HCT116 (cell line): ENCODE measurements at regions not wholly inside any gene's neighbourhood (a gene's known extent, or its start where the extent isn't known, plus 50 kb on each side); places are given as distances from the start of the nearest gene placed in this dataset.

Experiments
- ATAC-seq: fragments of 200-7000 bp; cut with Tn5 transposase; 2 replicates; pipeline ENCODE4 v1.9.1; 2020; ENCODE audit warnings: mild to moderate bottlenecking, moderate library complexity
- BruUV-seq: library from RNA; stranded (reverse); fragments of 400-500 nt; replicated peaks from 2 replicates; lab custom pipeline; 2021; lab: Mats Ljungman, UMichigan
- CTCF ChIA-PET: fragments of 300-600 bp; sonication (Branson Sonifier 250); formaldehyde crosslinking; loops from one replicate; lab custom pipeline; 2021; ENCODE audit warnings: antibody characterized with exemption; lab: Charles Lee
- POLR2A ChIA-PET: fragments of 300-600, 350-600 bp; sonication (Branson Sonifier 250); formaldehyde crosslinking; loops from one replicate; lab custom pipeline; 2021; ENCODE audit warnings: antibody characterized with exemption; lab: Charles Lee
- RAD21 ChIA-PET, 2 experiments: fragments of 300-600 bp; sonication (Branson Sonifier 250); formaldehyde crosslinking; loops; one replicate each; lab custom pipeline; 2023; ENCODE audit warnings: low total read pairs in 2 of 2; ENCODE audit not compliant: uncharacterized antibody in 2 of 2, unreplicated experiment in 2 of 2, low non-redundant PET in 1 of 2; lab: Charles Lee
- DNase-seq: peaks from one replicate; pipeline ENCODE4 v3.0.0-alpha.2; 2010; ENCODE audit warnings: low read depth, low spot score
- H2AFZ ChIP-seq: fragments of 200-600 bp; shearing (Covaris generic), sonication (generic); 2 replicates; pipeline ENCODE4 v1.6.1; 2017; ENCODE audit warnings: low read depth, mixed run types, mixed read lengths, antibody characterized with exemption, low read length; ENCODE audit not compliant: poor library complexity, severe bottlenecking
- H3K27ac ChIP-seq: 2 replicates; pipeline ENCODE4 v1.5.1; 2012; ENCODE audit warnings: low read depth, low read length
- H3K27me3 ChIP-seq: fragments of 200-600 bp; sonication (generic); 2 replicates; pipeline ENCODE4 v1.6.1; 2016; ENCODE audit warnings: mixed run types, low read length, mixed read lengths; ENCODE audit not compliant: insufficient read depth
- H3K36me3 ChIP-seq, 2 experiments: fragments of 200-500 bp in 1 of 2; fragments of 200-600 bp in 1 of 2; sonication (Bioruptor generic) in 1 of 2; sonication (generic) in 1 of 2; 2 replicates each; pipeline versions ENCODE4 v1.5.1 to v1.6.1; 2014 to 2016; ENCODE audit warnings: low read length in 2 of 2, inconsistent platforms in 1 of 2, mixed read lengths in 1 of 2, mixed run types in 1 of 2; ENCODE audit not compliant: insufficient read depth in 2 of 2, control insufficient read depth in 1 of 2
- H3K4me1 ChIP-seq, 2 experiments: fragments of 200-600 bp in 1 of 2; sonication (generic) in 1 of 2; 2 replicates each; pipeline versions ENCODE4 v1.5.1 to v1.6.1; 2012 to 2017; ENCODE audit warnings: low read length in 2 of 2, inconsistent platforms in 1 of 2, mild to moderate bottlenecking in 1 of 2, mixed read lengths in 1 of 2, mixed run types in 1 of 2, moderate library complexity in 1 of 2; ENCODE audit not compliant: insufficient read depth in 2 of 2, control insufficient read depth in 1 of 2
- H3K4me2 ChIP-seq: fragments of 200-600 bp; sonication (generic); 2 replicates; pipeline ENCODE4 v1.6.1; 2017; ENCODE audit warnings: mixed run types, low read length, mixed read lengths
- H3K4me3 ChIP-seq, 2 experiments: fragments of 200-600 bp in 1 of 2; sonication (generic) in 1 of 2; replicated peaks in 1 of 2; 2 replicates each; pipeline ENCODE4 v1.5.1; 2011 to 2016; ENCODE audit warnings: low read length in 2 of 2, control low read depth in 1 of 2, low read depth in 1 of 2, mild to moderate bottlenecking in 1 of 2, mixed read lengths in 1 of 2, mixed run types in 1 of 2
- H3K79me2 ChIP-seq: fragments of 200-600 bp; sonication (generic); 2 replicates; pipeline ENCODE4 v1.6.1; 2017; ENCODE audit warnings: mild to moderate bottlenecking, mixed run types, low read length, moderate library complexity, mixed read lengths; ENCODE audit not compliant: insufficient read depth
- H3K9ac ChIP-seq: fragments of 200-600 bp; sonication (generic); 2 replicates; pipeline ENCODE4 v1.6.1; 2016; ENCODE audit warnings: low read length, mixed read lengths
- H3K9me2 ChIP-seq: fragments of 200-600 bp; sonication (generic), shearing (Covaris generic); 2 replicates; pipeline ENCODE4 v1.6.1; 2017; ENCODE audit warnings: mixed run types, mild to moderate bottlenecking, moderate library complexity; ENCODE audit not compliant: insufficient read depth
- H3K9me3 ChIP-seq, 2 experiments: fragments of 200-500 bp in 1 of 2; fragments of 200-600 bp in 1 of 2; sonication (Bioruptor generic) in 1 of 2; sonication (generic) in 1 of 2; 2 replicates each; pipeline ENCODE4 v1.6.1; 2014 to 2017; ENCODE audit warnings: low read length in 2 of 2, mixed read lengths in 2 of 2, inconsistent platforms in 1 of 2, low read depth in 1 of 2, mild to moderate bottlenecking in 1 of 2, mixed run types in 1 of 2, moderate library complexity in 1 of 2; ENCODE audit not compliant: control insufficient read depth in 1 of 2, insufficient read depth in 1 of 2
- H4K20me1 ChIP-seq: fragments of 200-600 bp; sonication (generic), shearing (Covaris generic); 2 replicates; pipeline ENCODE4 v1.6.1; 2017; ENCODE audit warnings: mixed run types, mild to moderate bottlenecking, moderate library complexity; ENCODE audit not compliant: insufficient read depth
- ATF3 ChIP-seq: IDR thresholded peaks from 2 replicates; pipeline ENCODE4 v1.6.1; 2012
- CBX3 ChIP-seq: IDR thresholded peaks from 2 replicates; pipeline ENCODE4 v1.6.1; 2012; ENCODE audit warnings: low read depth
- CTCF ChIP-seq, 3 experiments: fragments of 200-600 bp in 1 of 3; sonication (generic) in 1 of 3; IDR thresholded peaks in 2 of 3; conservative IDR thresholded peaks in 1 of 3; 2 replicates each; pipeline ENCODE4 v1.5.1; 2012 to 2017; ENCODE audit warnings: low read depth in 2 of 3, low read length in 2 of 3, antibody characterized with exemption in 1 of 3, borderline replicate concordance in 1 of 3, control low read depth in 1 of 3, mild to moderate bottlenecking in 1 of 3, mixed read lengths in 1 of 3, mixed run types in 1 of 3, moderate library complexity in 1 of 3; ENCODE audit not compliant: insufficient read depth in 1 of 3
- EGR1 ChIP-seq: IDR thresholded peaks from 2 replicates; pipeline ENCODE4 v1.6.1; 2012; ENCODE audit warnings: low read depth
- ELF1 ChIP-seq: IDR thresholded peaks from 2 replicates; pipeline ENCODE4 v1.6.1; 2012; ENCODE audit warnings: low read depth, borderline replicate concordance
- EZH2phosphoT487 ChIP-seq: fragments of 200-600 bp; IDR thresholded peaks from 2 replicates; pipeline ENCODE4 v1.6.1; 2018; ENCODE audit warnings: antibody characterized with exemption, borderline replicate concordance
- FOSL1 ChIP-seq: IDR thresholded peaks from 2 replicates; pipeline ENCODE4 v1.6.1; 2012; ENCODE audit warnings: low read depth
- POLR2A ChIP-seq: IDR thresholded peaks from 2 replicates; pipeline ENCODE4 v1.7.0; 2011; ENCODE audit warnings: borderline replicate concordance; ENCODE audit not compliant: insufficient read depth, insufficient read length; ENCODE audit errors: extremely low read depth
- SIN3A ChIP-seq: IDR thresholded peaks from 2 replicates; pipeline ENCODE4 v1.6.1; 2012; ENCODE audit warnings: low read depth
- SP1 ChIP-seq: IDR thresholded peaks from 2 replicates; pipeline ENCODE4 v1.6.1; 2012; ENCODE audit warnings: low read depth
- SRF ChIP-seq: IDR thresholded peaks from 2 replicates; pipeline ENCODE4 v1.6.1; 2012; ENCODE audit warnings: low read depth
- TCF7L2 ChIP-seq: IDR thresholded peaks from 2 replicates; pipeline ENCODE4 v1.7.0; 2011; ENCODE audit warnings: borderline replicate concordance, inconsistent platforms; ENCODE audit not compliant: insufficient read depth, insufficient read length; ENCODE audit errors: extremely low read depth
- ZFX ChIP-seq: fragments of 450-650 bp; IDR thresholded peaks from 2 replicates; pipeline ENCODE4 v1.6.1; 2017
- intact Hi-C: fragments of 100-400 bp; cut with micrococcal nuclease; formaldehyde crosslinking; loops from 2 replicates; pipeline ENCODE4 v1.10.0; 2022

- H3K4me2 ChIP-seq = no peak overlapping the region
- H4K20me1 ChIP-seq = no peaks in the 10 kb centered on the region
- H2AFZ ChIP-seq = no peak overlapping the region
- ChIA-PET POLR2A (no interaction called here), RAD21 (no interaction called here), CTCF (no interaction called here)
- ATAC-seq (no peak), DNase-seq (no peak)
- H3K4me3 ChIP-seq = no peak overlapping the region
- no TSS peak for BruUV-seq
- H3K36me3 ChIP-seq = no peaks in the 10 kb centered on the region
- TF ChIP-seq EGR1 (no peak), ATF3 (no peak), SIN3A (no peak), ZFX (no peak), TCF7L2 (no peak), CBX3 (no peak), FOSL1 (no peak), EZH2phosphoT487 (no peak), SP1 (no peak), POLR2A (no peak), SRF (no peak), ELF1 (no peak)
- no peaks in the 10 kb centered on the region for H3K9me2 ChIP-seq
- intact Hi-C loops = no loop called here
- H3K27me3 ChIP-seq = no peaks in the 10 kb centered on the region
- H3K27ac ChIP-seq = no peak overlapping the region
- H3K79me2 ChIP-seq = no peaks in the 10 kb centered on the region
- H3K9me3 ChIP-seq = no peaks in the 10 kb centered on the region
- H3K4me1 ChIP-seq = no peaks in the 10 kb centered on the region
- no peak overlapping the region for H3K9ac ChIP-seq
These were observed 940.2 kb upstream of the FANCL start for GRCh38 chr2:59181347-59181746.

DNA sequence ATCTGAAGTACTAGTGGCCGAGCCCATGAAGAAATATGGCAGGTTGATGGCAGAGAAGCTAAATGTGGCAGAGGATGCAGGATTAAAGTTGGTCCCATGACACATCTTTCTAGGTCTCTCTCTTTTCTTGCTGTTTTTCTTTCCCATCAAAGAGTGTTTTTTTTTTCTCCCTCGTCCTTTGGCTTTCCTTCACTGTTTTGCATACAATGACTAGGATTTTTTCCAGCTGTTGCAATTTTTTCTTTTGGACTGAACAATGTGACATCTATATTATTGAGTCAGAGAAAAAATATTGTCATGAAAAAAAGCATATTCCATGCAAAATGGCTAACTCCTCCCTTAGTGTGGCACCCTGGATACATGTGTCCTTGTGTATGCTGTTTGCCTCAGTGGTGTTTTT is 939.5 kb upstream of the FANCL start:
- BruUV-seq = no TSS peak
- no peaks in the 10 kb centered on the region for H3K36me3 ChIP-seq
- H3K4me1 ChIP-seq = no peaks in the 10 kb centered on the region
- H3K9me2 ChIP-seq = no peaks in the 10 kb centered on the region
- ChIA-PET POLR2A (no interaction called here), RAD21 (no interaction called here), CTCF (no interaction called here)
- H4K20me1 ChIP-seq = no peaks in the 10 kb centered on the region
- DNase-seq = no peak
- H3K4me3 ChIP-seq = no peak overlapping the region
- no peak for ATAC-seq
- TF ChIP-seq TCF7L2 = no peak
- no peak for TF ChIP-seq CTCF (IDR thresholded peaks at IDR 0.05 in 2 of 3, conservative IDR thresholded peaks at IDR 0.05 in 1 of 3; ENCODE audit: borderline replicate concordance in 1 of 3, insufficient read depth in 1 of 3, low read depth in 2 of 3, low read length in 2 of 3)
- TF ChIP-seq ELF1 = no peak
- H3K4me2 ChIP-seq = no peak overlapping the region
- H3K9ac ChIP-seq = no peak overlapping the region
- intact Hi-C loops = no loop called here
- no peaks in the 10 kb centered on the region for H3K79me2 ChIP-seq
- H2AFZ ChIP-seq = no peak overlapping the region
- no peak overlapping the region for H3K27ac ChIP-seq
- H3K9me3 ChIP-seq = no peaks in the 10 kb centered on the region
- H3K27me3 ChIP-seq = no peaks in the 10 kb centered on the region
